Right cardiac atrium (tissue), 5 donors: ENCODE measurements at regions not wholly inside any gene's neighbourhood (a gene's known extent, or its start where the extent isn't known, plus 50 kb on each side); places are given as distances from the start of the nearest gene placed in this dataset.
A peak's percentile ranks its signal among the peaks of the same experiment; 100 is the strongest.
"Not testable (repeated sequence)": the region's sequence is repeated elsewhere in the genome, so short reads cannot be mapped to it uniquely, and the experiment has no call there.

ENCODE experiments used
- ATAC-seq, 2 donors: fragments of 200-7000 bp; cut with Tn5 transposase; one replicate each; pipeline versions ENCODE4 v1.8.0 to v1.9.1; 2020; ENCODE audit warnings: moderate library complexity in 2 of 2, mild to moderate bottlenecking in 1 of 2
- DNase-seq, 3 donors: peaks; one replicate each; pipeline ENCODE4 v3.0.0-alpha.2; 2020
- H3K27ac ChIP-seq: one replicate; pipeline ENCODE4 v1.5.1; 2013; ENCODE audit warnings: mild to moderate bottlenecking, low read length, control low read depth, moderate library complexity
- H3K27me3 ChIP-seq: one replicate; pipeline ENCODE4 v1.6.1; 2013; ENCODE audit not compliant: control insufficient read depth, insufficient read depth
- H3K4me1 ChIP-seq: one replicate; pipeline ENCODE4 v1.6.1; 2013; ENCODE audit warnings: low read length; ENCODE audit not compliant: control insufficient read depth, insufficient read depth
- H3K4me3 ChIP-seq: one replicate; pipeline ENCODE4 v1.5.1; 2013; ENCODE audit warnings: low read length, control low read depth
- H3K9me3 ChIP-seq: one replicate; pipeline ENCODE4 v1.6.1; 2013; ENCODE audit warnings: low read length; ENCODE audit not compliant: control insufficient read depth
- WGBS: extraction: QIAGEN DNeasy Blood & Tissue Kit; methylation state at CpG from one replicate; pipeline ENCODE4 v1.1.7; 2013; 5-methylcytosine and 5-hydroxymethylcytosine counted together
- intact Hi-C, 4 donors: fragments of 100-400 bp; cut with DNase I; formaldehyde crosslinking; loops; one replicate each; pipeline versions ENCODE4 v1.11.0 to v1.14.0; 2022 to 2023
- donor health status: healthy with polysubstance abuse.
- donor health status: DM: no; HTN: yes; CAD: no.
- donor health status: DM: no; HTN: no; CAD: no.
- donor health status: DM: no; HTN: yes; CAD: no; lungs with severe emphysema.
- donor health status: DM: yes; HTN: yes; CAD: no.

DNA sequence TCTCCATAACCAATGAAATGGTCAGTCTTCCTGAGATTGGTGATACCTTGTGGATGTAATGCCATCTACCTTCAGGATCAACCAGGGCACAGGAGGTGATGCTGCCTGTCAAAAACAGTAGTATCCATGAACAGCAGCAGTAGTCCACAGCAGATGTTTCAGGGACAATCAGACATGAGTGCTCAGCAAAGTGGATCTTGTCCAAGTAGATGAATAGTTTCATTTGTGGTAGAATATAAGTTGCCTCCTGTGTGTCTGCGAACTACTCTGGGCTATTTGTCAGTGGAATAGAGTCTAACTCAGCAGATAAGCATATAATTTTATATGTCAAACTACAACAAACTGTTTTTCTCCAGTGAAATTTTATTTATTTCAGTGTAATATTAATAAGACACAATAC lies 1860.1 kb upstream of the ACO1 start:
- Histone ChIP-seq H3K4me1 (no peaks in the 10 kb centered on the region), H3K27me3 (no peaks in the 10 kb centered on the region), H3K4me3 (no peak overlapping the region), H3K9me3 (no peaks in the 10 kb centered on the region), H3K27ac (no peak overlapping the region)
- intact Hi-C loops, result no loop called here
- DNase-seq (no peak), ATAC-seq (no peak)
- WGBS, result 54% methylated on average over 1 of the region's 1 CpG

DNA sequence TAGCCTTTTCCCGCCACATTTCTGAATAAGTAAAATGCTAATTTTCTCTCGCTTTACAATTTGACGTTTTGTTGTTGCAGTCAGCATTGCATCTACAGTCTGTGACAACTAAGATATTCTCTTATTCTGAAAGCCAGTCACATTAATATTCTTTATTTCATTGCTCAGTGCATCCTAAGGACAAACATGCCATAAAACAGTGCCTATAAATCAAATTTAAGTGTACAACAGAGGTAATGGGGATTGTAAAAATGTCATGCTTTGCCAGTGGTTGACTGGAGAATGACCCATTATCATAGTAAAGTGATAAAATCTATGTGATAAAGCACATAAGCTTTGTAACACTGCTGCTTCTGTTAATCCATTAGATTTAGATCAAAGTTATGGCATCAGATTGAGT lies 1850.0 kb upstream of the ACO1 start:
- H3K27me3 ChIP-seq, result no peaks in the 10 kb centered on the region
- H3K27ac ChIP-seq, result no peak overlapping the region
- ATAC-seq (no peak), DNase-seq (no peak)
- intact Hi-C loops, result no loop called here
- no peak overlapping the region for H3K4me3 ChIP-seq
- H3K9me3 ChIP-seq, result no peaks in the 10 kb centered on the region
- 91% methylated on average over 3 of the region's 3 CpGs for WGBS
- H3K4me1 ChIP-seq, result no peaks in the 10 kb centered on the region

DNA sequence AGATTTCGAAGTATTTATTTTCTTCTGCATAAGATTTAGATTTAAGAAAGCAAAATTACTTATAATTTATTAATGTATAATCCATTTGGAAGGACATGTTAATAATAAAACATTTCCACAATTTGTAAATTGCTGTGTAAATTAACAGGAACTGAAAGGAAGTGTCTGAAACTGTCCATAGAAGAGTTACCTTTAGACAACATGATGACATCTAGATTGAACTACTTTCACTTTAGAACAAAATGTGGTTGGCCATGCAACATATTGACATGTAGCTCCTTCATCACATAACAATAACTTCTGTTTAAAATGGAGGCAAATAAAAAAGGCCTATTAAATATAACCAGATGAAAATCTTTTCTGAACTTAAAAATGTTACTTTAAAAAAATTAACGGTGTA lies 1849.5 kb upstream of the ACO1 start:
- intact Hi-C loops, result no loop called here
- DNase-seq (no peak), ATAC-seq (no peak)
- no peaks in the 10 kb centered on the region for H3K4me1 ChIP-seq
- no peak overlapping the region for H3K4me3 ChIP-seq
- H3K27ac ChIP-seq, result no peak overlapping the region
- 78% methylated on average over 2 of the region's 2 CpGs for WGBS
- H3K9me3 ChIP-seq, result no peaks in the 10 kb centered on the region
- no peaks in the 10 kb centered on the region for H3K27me3 ChIP-seq

DNA sequence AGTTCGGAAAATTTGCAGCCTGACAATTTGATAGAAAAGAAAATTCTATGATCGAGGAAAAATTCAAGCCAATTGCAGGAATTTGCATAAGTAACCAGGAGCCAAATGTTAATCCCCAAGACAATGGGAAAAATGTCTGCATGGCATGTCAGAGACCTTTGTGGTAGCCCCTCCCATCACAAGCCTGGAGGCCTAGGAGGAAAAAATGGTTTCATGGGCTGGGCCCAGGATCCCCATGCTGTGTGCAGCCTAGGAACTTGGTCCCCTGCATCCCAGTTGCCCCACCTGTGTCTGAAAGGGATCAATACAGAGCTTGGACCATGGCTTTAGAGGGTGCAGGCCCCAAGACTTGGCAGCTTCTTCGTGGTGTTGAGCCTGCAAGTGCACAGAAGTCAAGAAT lies 1847.9 kb upstream of the ACO1 start:
- intact Hi-C loops, result no loop called here
- WGBS, result 54% methylated on average over 3 of the region's 3 CpGs
- H3K4me3 ChIP-seq, result no peak overlapping the region
- no peak overlapping the region for H3K27ac ChIP-seq
- no peaks in the 10 kb centered on the region for H3K9me3 ChIP-seq
- no peak for DNase-seq
- H3K4me1 ChIP-seq, result no peaks in the 10 kb centered on the region
- no peak for ATAC-seq
- H3K27me3 ChIP-seq, result no peaks in the 10 kb centered on the region

DNA sequence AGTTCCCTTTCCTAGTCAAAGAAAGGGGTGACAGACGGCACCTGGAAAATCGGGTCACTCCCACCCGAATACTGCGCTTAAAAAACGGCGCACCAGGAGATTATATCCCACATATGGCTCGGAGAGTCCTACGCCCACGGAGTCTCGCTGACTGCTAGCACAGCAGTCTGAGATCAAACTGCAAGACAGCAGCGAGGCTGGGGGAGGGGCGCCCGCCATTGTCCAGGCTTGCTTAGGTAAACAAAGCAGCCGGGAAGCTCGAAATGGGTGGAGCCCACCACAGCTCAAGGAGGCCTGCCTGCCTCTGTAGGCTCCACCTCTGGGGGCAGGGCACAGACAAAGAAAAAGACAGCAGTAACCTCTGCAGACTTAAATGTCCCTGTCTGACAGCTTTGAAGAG lies 1844.7 kb upstream of the ACO1 start:
- peak in 1 of 3 donors; percentile 23 for DNase-seq
- H3K4me3 ChIP-seq, H3K9me3 ChIP-seq, ATAC-seq, H3K27me3 ChIP-seq, H3K27ac ChIP-seq, H3K4me1 ChIP-seq, intact Hi-C loops: not testable (repeated sequence)
- WGBS, result 80% methylated on average over 15 of the region's 15 CpGs

DNA sequence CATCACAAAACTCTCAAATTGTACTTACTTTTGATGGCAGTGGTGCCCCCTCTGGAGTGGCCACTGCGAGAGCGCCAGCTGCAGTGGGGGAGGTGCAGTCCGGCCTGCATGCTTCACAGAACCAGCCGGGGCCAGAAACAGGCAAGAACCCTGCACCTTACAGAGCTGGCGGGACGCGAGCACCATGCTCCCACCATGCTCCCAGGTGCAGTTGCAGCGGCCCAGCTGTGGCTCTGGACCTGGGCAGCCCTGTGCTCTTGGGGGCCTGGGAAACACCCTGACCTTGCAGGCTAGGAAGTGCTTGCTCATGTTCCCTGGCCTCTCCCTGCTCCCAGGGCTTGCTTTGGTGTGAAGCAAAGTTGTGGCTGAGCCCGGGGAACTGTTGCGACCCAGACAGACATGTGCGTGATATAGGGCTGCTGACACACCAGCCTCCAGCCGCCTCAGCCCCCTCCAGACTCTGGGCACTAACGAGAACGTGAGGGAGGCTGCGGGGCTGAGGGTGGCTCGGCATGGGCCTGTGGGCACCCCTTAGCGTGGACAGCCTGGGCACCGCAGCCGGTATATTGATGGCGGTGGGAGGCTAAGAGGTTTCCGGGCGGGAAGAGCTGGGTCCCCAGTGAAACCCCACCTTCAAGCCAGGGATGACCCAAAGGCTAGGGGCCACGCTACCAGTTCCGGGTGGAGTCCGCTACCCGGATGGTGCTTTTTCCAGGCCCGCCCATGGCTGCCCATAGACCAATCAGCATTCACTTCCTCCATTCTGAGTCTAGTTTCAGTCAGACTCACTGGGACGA lies 1809.9 kb upstream of the ACO1 start:
- intact Hi-C loops, result no loop called here
- WGBS, result 93% methylated on average over 28 of the region's 28 CpGs
- ATAC-seq, result peak in 1 of 2 donors; percentile 36

DNA sequence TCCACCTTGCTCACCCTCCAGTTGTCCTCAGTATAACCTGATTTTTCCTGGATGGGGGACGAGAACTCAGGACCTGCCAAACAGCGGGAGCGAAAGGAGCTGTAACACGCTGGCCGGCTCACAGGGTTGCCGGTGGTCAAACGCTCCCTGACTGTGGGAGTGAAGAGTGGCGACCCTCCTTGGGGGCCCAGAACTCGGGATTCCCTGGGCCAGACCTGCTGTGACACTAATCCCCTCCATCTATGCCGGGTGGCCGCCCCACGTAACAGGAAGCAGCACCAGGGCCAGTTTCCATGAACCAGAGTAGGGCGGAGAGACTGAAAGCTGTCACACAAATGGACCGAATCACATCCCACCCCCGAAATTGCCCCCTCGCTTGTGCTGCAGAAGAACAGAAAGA lies 1809.2 kb upstream of the ACO1 start:
- Histone ChIP-seq H3K4me1 (no peaks in the 10 kb centered on the region), H3K9me3 (no peaks in the 10 kb centered on the region), H3K4me3 (no peak overlapping the region), H3K27ac (no peak overlapping the region), H3K27me3 (no peaks in the 10 kb centered on the region)
- ATAC-seq (no peak), DNase-seq (peak in 2 of 3 donors; percentile 18 to 35)
- WGBS, result 92% methylated on average over 16 of the region's 16 CpGs
- intact Hi-C loops, result no loop called here

More for the DNA sequence above, 1809.9 kb upstream of the ACO1 start:
- Histone ChIP-seq H3K9me3 (no peaks in the 10 kb centered on the region), H3K27me3 (no peaks in the 10 kb centered on the region), H3K4me3 (no peak overlapping the region), H3K27ac (no peak overlapping the region), H3K4me1 (no peaks in the 10 kb centered on the region)
- peak in 2 of 3 donors; percentile 23 to 26 for DNase-seq

DNA sequence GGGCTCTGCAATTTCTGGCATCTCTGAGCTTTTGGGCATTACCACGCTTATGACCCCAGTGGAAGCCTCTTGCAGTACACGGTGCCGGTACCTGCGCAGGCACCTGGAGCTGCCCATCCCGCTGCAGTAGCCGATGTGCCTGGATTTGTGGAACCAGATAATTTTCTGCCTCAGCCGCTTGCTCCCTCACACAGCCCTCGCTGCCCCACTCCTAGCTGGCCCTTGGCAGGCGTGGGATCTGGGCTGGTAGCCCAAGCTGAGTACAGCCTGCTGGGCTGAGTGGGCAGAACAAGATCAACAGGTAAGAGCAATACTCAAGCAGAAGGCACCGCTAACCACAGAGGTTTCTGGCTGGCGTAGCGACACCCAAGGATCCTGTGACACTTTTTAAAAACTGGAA lies 1808.8 kb upstream of the ACO1 start:
- DNase-seq, result peak in 1 of 3 donors; percentile 2
- intact Hi-C loops, result no loop called here

DNA sequence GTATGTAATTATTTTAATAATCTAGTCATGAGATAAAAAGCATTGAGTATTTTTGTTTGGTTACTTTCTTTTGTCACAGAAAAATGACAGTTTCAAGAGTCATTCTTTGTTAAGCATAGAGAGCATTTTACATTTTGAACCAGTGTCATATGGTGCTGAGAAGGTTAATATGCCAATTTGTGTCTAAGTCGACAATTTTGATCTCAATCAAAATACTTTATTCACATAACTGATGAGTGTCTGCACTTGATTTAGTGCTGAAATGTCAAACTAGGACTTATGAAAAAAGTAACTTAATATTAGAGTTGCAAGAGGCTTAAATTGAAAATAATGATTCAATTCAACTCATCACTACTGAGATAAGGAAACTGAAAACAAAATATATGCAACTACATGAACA lies 1804.6 kb upstream of the ACO1 start:
- no peak overlapping the region for H3K27ac ChIP-seq
- intact Hi-C loops, result no loop called here
- WGBS, result 75% methylated on average over 1 of the region's 1 CpG
- ATAC-seq (no peak), DNase-seq (no peak)
- no peaks in the 10 kb centered on the region for H3K27me3 ChIP-seq
- no peak overlapping the region for H3K4me3 ChIP-seq
- H3K4me1 ChIP-seq, result no peaks in the 10 kb centered on the region
- no peaks in the 10 kb centered on the region for H3K9me3 ChIP-seq

More for the DNA sequence above, 1808.8 kb upstream of the ACO1 start:
- no peak overlapping the region for H3K27ac ChIP-seq
- H3K9me3 ChIP-seq, result no peaks in the 10 kb centered on the region
- no peaks in the 10 kb centered on the region for H3K27me3 ChIP-seq
- no peak for ATAC-seq
- 94% methylated on average over 12 of the region's 12 CpGs for WGBS
- H3K4me1 ChIP-seq, result no peaks in the 10 kb centered on the region
- H3K4me3 ChIP-seq, result no peak overlapping the region

DNA sequence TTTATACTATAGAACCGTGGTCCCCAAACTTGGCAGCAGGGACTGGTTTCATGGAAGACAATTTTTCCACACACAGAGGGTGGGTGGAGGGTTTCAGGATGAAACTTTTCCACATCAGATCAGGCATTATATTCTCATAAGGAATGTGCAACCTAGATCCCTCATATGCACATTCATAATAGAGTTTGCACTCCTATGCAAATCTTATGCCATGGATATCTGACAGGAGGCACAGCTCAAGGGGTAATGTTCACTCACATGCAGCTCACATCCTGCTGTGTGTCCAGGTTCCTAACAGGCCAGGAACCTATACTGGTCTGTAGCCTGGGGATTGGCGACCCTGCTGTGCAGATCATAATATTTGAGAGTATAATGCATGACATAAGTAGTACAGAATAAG lies 1802.2 kb upstream of the ACO1 start:
- no peak overlapping the region for H3K27ac ChIP-seq
- no peaks in the 10 kb centered on the region for H3K4me1 ChIP-seq
- ATAC-seq (no peak), DNase-seq (no peak)
- H3K27me3 ChIP-seq, result no peaks in the 10 kb centered on the region
- no peaks in the 10 kb centered on the region for H3K9me3 ChIP-seq
- 62% methylated on average over 2 of the region's 2 CpGs for WGBS
- no peak overlapping the region for H3K4me3 ChIP-seq
- intact Hi-C loops, result no loop called here

DNA sequence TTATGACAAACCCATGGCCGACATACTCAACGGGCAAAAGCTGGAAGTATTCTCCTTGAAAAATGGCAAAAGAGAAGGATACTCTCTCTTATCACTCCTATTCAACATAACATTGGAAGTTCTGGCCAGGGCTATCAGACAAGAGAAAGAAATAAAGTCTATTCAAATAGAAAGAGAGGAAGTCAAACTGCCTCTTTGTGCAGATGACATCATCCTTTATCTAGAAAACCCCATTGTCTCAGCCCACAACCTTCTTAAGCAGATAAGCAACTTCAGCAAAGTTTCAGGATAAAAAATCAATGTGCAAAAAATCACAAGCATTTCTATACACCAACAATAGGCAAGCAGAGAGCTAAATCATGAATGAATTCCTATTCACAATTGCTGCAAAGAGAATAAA lies 1799.9 kb upstream of the ACO1 start:
- Histone ChIP-seq H3K27ac (no peak overlapping the region), H3K4me3 (no peak overlapping the region), H3K4me1 (no peaks in the 10 kb centered on the region), H3K27me3 (no peaks in the 10 kb centered on the region), H3K9me3 (no peaks in the 10 kb centered on the region)
- intact Hi-C loops, result no loop called here
- no peak for DNase-seq
- no peak for ATAC-seq
- 41% methylated on average over 2 of the region's 2 CpGs for WGBS

DNA sequence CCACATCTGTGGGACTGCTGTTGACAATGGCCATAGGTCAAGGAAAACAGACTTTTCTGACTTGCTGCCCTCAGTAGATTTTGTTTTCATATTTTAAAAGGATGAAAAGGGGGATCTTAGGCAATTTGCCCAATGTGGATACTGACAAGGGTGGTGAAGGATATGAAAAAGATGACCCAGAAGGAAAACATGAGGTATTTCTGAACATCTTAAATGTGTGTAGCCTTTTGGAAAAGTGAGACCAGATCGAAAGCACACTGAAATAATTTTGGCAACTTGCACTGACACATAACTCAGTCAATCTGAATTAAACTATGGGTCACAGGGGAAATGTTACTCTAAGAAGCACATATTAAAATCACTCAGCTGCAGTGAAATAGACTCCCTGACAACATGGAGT lies 1793.0 kb upstream of the ACO1 start:
- no peak for DNase-seq
- Histone ChIP-seq H3K27ac (no peak overlapping the region), H3K4me1 (no peaks in the 10 kb centered on the region), H3K27me3 (no peaks in the 10 kb centered on the region), H3K4me3 (no peak overlapping the region), H3K9me3 (no peaks in the 10 kb centered on the region)
- ATAC-seq, result no peak
- 30% methylated on average over 1 of the region's 1 CpG for WGBS
- intact Hi-C loops, result no loop called here
